ENCODE measurements at regions not wholly inside any gene's neighbourhood (a gene's known extent, or its start where the extent isn't known, plus 50 kb on each side); places are given as distances from the start of the nearest gene placed in this dataset.

DNA sequence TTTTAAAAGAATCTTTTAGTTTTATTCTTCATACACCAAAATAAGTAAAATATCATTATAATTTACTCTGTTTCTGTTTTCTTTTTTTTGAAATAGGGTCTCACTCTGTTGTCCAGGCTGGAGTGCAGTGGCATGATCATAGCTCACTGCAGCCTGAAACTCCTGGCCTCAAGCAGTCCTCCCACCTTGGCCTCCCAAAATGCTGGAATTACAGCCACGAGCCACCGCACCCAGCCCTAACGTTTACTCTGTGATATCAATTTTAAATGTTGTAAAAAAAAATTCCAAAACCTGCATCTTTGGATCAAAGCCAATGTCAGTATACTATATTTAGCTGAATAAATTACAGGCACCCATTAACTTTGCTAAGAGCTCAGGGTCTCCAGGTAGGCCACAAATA lies 437.1 kb upstream of the USP15 start:
- H3K9me3 ChIP-seq (replicated peaks in 1 of 3), result no peaks in the 10 kb centered on the region
- 77 to 85% (median 78%) methylated on average over 3 of the region's 3 CpGs for whole genome bisulfite sequencing, 4 donors
- intact Hi-C loops (cut with DNase I), result no loop called here

DNA sequence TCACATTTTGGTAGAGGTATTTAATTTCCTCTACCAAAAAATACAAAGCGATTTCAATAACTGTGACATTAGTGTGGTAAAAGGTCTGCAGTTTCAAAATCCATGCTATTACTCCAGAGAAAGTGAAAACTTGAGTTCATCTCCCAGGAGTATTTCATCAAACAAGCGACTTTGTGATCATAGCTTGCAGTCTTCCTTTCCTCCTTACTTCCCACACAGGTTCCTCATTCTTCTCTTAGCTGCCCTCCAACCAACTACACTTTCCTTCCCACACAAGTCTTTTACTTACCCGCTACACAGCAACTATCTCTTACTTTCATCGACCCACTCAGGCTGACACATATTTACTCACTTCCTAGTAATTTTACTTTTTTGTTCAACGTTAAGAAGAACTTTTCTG lies 413.4 kb upstream of the USP15 start:
- Histone ChIP-seq H3K36me3 (replicated peaks in 1 of 2) (no peaks in the 10 kb centered on the region), H3K4me3 (no peak overlapping the region), H3K4me1 (replicated peaks in 1 of 2) (no peaks in the 10 kb centered on the region), H3K9me3 (replicated peaks in 1 of 3) (no peaks in the 10 kb centered on the region), H3K27me3 (no peaks in the 10 kb centered on the region), H3K27ac (no peak overlapping the region)
- TF ChIP-seq, protein P1, sequence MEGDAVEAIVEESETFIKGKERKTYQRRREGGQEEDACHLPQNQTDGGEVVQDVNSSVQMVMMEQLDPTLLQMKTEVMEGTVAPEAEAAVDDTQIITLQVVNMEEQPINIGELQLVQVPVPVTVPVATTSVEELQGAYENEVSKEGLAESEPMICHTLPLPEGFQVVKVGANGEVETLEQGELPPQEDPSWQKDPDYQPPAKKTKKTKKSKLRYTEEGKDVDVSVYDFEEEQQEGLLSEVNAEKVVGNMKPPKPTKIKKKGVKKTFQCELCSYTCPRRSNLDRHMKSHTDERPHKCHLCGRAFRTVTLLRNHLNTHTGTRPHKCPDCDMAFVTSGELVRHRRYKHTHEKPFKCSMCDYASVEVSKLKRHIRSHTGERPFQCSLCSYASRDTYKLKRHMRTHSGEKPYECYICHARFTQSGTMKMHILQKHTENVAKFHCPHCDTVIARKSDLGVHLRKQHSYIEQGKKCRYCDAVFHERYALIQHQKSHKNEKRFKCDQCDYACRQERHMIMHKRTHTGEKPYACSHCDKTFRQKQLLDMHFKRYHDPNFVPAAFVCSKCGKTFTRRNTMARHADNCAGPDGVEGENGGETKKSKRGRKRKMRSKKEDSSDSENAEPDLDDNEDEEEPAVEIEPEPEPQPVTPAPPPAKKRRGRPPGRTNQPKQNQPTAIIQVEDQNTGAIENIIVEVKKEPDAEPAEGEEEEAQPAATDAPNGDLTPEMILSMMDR (IDR thresholded peaks at IDR 0.05), result no peak
- TF ChIP-seq POLR2A (IDR thresholded peaks at IDR 0.05), result no peak
- no peak for DNase-seq
- WGBS, 4 donors, result 82 to 87% (median 84%) methylated on average over 5 of the region's 5 CpGs
- intact Hi-C loops (cut with DNase I), result no loop called here

More for the DNA sequence above, 437.1 kb upstream of the USP15 start:
- Histone ChIP-seq H3K4me3 (no peak overlapping the region), H3K27ac (no peak overlapping the region), H3K4me1 (replicated peaks in 1 of 2) (no peaks in the 10 kb centered on the region), H3K27me3 (no peaks in the 10 kb centered on the region), H3K36me3 (replicated peaks in 1 of 2) (no peaks in the 10 kb centered on the region)
- no peak for DNase-seq
- TF ChIP-seq, protein P1 (IDR thresholded peaks at IDR 0.05), result no peak
- no peak for TF ChIP-seq POLR2A (IDR thresholded peaks at IDR 0.05)

DNA sequence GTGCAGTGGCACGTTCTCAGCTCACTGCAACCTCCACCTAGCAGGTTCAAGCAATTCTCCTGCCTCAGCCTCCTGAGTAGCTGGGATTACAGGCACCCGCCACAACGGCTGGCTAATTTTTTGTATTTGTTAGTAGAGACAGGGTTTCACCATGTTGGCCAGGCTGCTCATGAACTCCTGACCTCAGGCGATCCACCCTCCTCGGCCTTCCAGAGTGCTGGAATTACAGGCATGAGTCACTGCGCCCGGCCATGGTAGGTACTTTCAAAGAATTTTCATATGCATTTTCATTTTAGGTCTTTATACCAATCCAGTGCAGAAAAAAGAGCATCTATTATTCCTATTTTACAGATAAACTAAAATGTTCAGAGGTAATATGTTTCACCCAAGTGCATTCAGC lies 411.3 kb upstream of the USP15 start:
- 80 to 93% (median 88%) methylated on average over 5 to 7 of the region's 7 CpGs for WGBS, 4 donors
- no peaks in the 10 kb centered on the region for H3K4me1 ChIP-seq (replicated peaks in 1 of 2)
- no peak for DNase-seq
- TF ChIP-seq, protein P1 (IDR thresholded peaks at IDR 0.05), result no peak
- no peak for TF ChIP-seq POLR2A (IDR thresholded peaks at IDR 0.05)
- intact Hi-C loops (cut with DNase I), result no loop called here
- no peak overlapping the region for H3K4me3 ChIP-seq
- H3K27ac ChIP-seq, result no peak overlapping the region
- H3K36me3 ChIP-seq (replicated peaks in 1 of 2), result no peaks in the 10 kb centered on the region
- no peaks in the 10 kb centered on the region for H3K9me3 ChIP-seq (replicated peaks in 1 of 3)
- no peaks in the 10 kb centered on the region for H3K27me3 ChIP-seq

DNA sequence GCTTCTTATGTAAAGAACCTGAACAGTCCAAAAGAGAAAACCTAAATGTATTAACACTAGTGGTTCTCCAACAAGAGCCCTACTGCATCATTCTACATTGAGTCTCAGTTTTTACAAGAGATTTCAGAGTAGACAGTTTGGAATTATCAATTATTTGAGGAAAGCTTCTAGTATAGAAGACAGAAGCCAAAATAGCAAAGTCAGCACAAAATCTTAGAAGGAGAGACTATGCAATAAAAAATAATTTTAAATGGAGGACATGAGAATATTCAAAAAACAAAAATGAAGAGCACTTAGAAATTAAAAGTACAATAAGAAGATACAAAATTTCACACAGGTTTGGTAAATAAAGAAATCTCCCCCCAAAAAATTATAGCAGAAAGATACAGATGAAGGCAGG lies 406.3 kb upstream of the USP15 start:
- TF ChIP-seq, protein P1 (IDR thresholded peaks at IDR 0.05), result no peak
- no peak for TF ChIP-seq POLR2A (IDR thresholded peaks at IDR 0.05)
- no peak for DNase-seq
- Histone ChIP-seq H3K27ac (no peak overlapping the region), H3K36me3 (replicated peaks in 1 of 2) (no peaks in the 10 kb centered on the region), H3K9me3 (replicated peaks in 1 of 3) (no peaks in the 10 kb centered on the region), H3K4me1 (replicated peaks in 1 of 2) (no peaks in the 10 kb centered on the region), H3K27me3 (no peaks in the 10 kb centered on the region), H3K4me3 (no peak overlapping the region)
- intact Hi-C loops (cut with DNase I), result no loop called here

Data from adrenal gland (tissue), 9 donors.